Fibroblast of mammary gland (primary cell): ENCODE measurements at regions not wholly inside any gene's neighbourhood (a gene's known extent, or its start where the extent isn't known, plus 50 kb on each side); places are given as distances from the start of the nearest gene placed in this dataset.
A peak's percentile ranks its signal among the peaks of the same experiment; 100 is the strongest.

ENCODE experiments used
- DNase-seq: peaks from one replicate; pipeline ENCODE4 v3.0.0-alpha.2; 2010; ENCODE audit warnings: low read depth
- H3K4me3 ChIP-seq: 2 replicates; pipeline ENCODE4 v1.5.1; 2011; ENCODE audit warnings: low read depth, mild to moderate bottlenecking, low read length, moderate library complexity; ENCODE audit not compliant: control insufficient read depth
- TF ChIP-seq, protein P1 (sequence below): conservative IDR thresholded peaks from 2 replicates; pipeline ENCODE4 v1.5.1; 2011; ENCODE audit warnings: low read depth, low read length, inconsistent platforms; ENCODE audit not compliant: control insufficient read depth, insufficient read depth

DNA sequence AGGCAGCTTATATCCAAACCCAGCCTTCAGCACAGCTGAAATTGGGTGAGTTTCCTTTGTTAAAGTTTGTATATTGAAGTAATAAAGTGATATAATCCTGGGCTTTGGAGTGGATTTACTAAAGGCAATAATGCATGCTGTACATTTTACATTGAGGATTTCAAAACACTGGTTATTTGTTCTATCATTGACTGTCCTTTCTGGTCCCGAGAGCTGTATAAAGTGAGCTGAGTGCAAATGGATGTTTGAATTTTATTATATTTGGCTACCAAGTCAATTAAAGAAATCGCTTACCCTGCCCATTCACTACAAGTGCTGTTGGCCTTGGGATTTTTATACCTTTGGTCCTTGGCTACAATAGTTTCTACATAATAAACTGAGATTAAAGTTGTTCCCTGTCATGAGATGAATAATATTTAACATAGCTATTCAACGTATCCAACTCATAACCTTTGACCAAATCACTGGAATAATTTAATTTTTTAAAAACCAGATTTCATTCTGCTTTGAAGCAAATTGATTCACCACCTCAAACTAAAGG lies 207.9 kb downstream of the KLF5 start:
- DNase-seq: no peak
- no peak overlapping the region for H3K4me3 ChIP-seq
- TF ChIP-seq, protein P1, sequence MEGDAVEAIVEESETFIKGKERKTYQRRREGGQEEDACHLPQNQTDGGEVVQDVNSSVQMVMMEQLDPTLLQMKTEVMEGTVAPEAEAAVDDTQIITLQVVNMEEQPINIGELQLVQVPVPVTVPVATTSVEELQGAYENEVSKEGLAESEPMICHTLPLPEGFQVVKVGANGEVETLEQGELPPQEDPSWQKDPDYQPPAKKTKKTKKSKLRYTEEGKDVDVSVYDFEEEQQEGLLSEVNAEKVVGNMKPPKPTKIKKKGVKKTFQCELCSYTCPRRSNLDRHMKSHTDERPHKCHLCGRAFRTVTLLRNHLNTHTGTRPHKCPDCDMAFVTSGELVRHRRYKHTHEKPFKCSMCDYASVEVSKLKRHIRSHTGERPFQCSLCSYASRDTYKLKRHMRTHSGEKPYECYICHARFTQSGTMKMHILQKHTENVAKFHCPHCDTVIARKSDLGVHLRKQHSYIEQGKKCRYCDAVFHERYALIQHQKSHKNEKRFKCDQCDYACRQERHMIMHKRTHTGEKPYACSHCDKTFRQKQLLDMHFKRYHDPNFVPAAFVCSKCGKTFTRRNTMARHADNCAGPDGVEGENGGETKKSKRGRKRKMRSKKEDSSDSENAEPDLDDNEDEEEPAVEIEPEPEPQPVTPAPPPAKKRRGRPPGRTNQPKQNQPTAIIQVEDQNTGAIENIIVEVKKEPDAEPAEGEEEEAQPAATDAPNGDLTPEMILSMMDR: no peak

DNA sequence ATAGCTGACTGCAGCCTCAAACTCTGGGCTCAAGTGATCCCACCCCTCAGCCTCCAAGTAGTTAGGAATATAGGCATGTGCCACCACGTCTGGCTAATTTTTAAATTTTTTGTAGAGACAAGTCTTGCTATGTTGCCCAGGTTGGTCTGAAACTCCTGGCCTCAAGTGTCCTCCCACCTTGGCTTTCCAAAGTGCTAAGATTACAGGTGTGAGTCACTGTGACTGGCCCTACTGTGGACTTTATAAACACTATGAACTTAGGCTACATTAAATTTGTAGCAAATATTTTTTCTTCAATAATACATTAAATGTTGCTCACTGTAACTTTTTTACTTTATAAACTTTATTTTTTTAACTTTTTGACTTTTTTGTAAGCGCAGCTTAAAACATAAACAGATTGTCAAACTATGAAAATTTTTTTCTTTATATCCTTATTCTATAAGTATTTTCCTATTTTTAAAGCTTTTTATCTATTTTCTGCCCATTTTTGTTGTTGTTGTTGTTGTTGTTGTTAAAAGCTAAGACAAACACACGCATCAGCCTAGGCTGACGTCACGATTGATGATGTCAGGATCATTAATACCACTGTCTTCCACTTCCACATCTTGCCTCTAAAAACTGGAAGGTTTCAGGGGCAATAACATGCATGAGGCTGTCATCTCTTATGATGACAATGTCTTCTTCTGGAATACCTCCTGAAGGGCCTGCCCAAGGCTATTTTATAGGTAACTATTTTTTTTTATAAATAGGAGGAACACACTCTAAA lies 204.2 kb downstream of the KLF5 start:
- TF ChIP-seq, protein P1: no peak
- DNase-seq: no peak
- H3K4me3 ChIP-seq: no peak overlapping the region

GRCh38 chr13:73261739-73262216 lies 203.0 kb downstream of the KLF5 start:
- DNase-seq: no peak
- TF ChIP-seq, protein P1: no peak
- H3K4me3 ChIP-seq: no peak overlapping the region

GRCh38 chr13:73259061-73260017 lies 200.5 kb downstream of the KLF5 start:
- DNase-seq: no peak
- TF ChIP-seq, protein P1: no peak
- H3K4me3 ChIP-seq: no peak overlapping the region

DNA sequence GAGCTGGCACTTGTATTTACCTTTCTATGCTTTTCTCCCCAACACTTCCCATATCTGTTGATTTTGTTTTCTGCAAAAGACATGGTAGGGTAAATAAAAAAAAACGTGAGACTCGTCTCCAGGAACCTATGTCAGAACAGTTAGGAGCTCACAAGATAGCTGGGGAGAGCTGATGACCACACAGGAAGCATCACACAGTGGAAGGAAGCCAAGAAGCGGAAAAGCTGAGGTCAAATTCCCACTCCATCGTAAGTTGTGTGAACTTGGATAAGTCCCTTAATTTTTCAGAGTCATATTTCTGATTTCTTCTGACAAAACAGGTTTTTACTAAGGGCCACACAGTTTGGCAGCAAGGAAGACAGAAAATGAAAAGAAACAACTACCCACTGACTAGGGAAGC lies 199.6 kb downstream of the KLF5 start:
- TF ChIP-seq, protein P1: no peak

GRCh38 chr13:73254827-73255226 lies 196.0 kb downstream of the KLF5 start:
- TF ChIP-seq, protein P1: no peak
- no peak overlapping the region for H3K4me3 ChIP-seq
- DNase-seq: no peak

More for the DNA sequence above, 199.6 kb downstream of the KLF5 start:
- DNase-seq: peak; percentile 17
- no peak overlapping the region for H3K4me3 ChIP-seq
